Endothelial cell of umbilical vein (primary cell): ENCODE measurements at regions not wholly inside any gene's neighbourhood (a gene's known extent, or its start where the extent isn't known, plus 50 kb on each side); places are given as distances from the start of the nearest gene placed in this dataset.

Experiments used
- BruUV-seq: library from RNA; stranded (reverse); fragments of 400-500 nt; replicated peaks from 2 replicates; lab custom pipeline; 2021; lab: Mats Ljungman, UMichigan
- CTCF ChIA-PET: fragments of 300-600, 350-600 bp; sonication (Branson Sonifier 250); formaldehyde crosslinking; loops from one replicate; lab custom pipeline; 2021; ENCODE audit warnings: antibody characterized with exemption, inconsistent platforms; lab: Charles Lee
- POLR2A ChIA-PET: fragments of 300-600, 350-600 bp; sonication (Branson Sonifier 250); formaldehyde crosslinking; loops from one replicate; lab custom pipeline; 2021; ENCODE audit warnings: antibody characterized with exemption, inconsistent platforms; lab: Charles Lee
- DNase-seq: peaks from one replicate; pipeline ENCODE4 v3.0.0-alpha.2; 2011; ENCODE audit warnings: low read depth, low spot score
- FAIRE-seq: peaks from 2 replicates; lab custom pipeline; 2011; peaks lifted over from hg19 to GRCh38; lab: Jason Lieb, UNC
- H2AFZ ChIP-seq: 2 replicates; pipeline ENCODE4 v1.6.0; 2012; ENCODE audit warnings: low read depth, low read length, control low read depth, inconsistent platforms
- H3K27ac ChIP-seq: 2 replicates; pipeline ENCODE4 v1.5.1; 2011; ENCODE audit warnings: low read depth, mild to moderate bottlenecking, control low read depth, low read length, moderate library complexity; ENCODE audit not compliant: insufficient read depth
- H3K27me3 ChIP-seq, 2 experiments: 2 replicates each; pipeline versions ENCODE4 v1.6.0 to v1.6.1; 2011; ENCODE audit warnings: low read length in 2 of 2, mixed read lengths in 1 of 2; ENCODE audit not compliant: control insufficient read depth in 2 of 2, insufficient read depth in 2 of 2
- H3K36me3 ChIP-seq, 2 experiments: 2 replicates in 1 of 2; 3 replicates in 1 of 2; pipeline ENCODE4 v1.5.1; 2011; ENCODE audit warnings: low read length in 2 of 2, mild to moderate bottlenecking in 1 of 2, moderate library complexity in 1 of 2; ENCODE audit not compliant: control insufficient read depth in 2 of 2, insufficient read depth in 2 of 2; ENCODE audit errors: extremely low read depth in 1 of 2
- H3K4me1 ChIP-seq: 3 replicates; pipeline ENCODE4 v1.5.1; 2011; ENCODE audit warnings: mild to moderate bottlenecking, low read length; ENCODE audit not compliant: control insufficient read depth, insufficient read depth; ENCODE audit errors: extremely low read depth
- H3K4me2 ChIP-seq: 2 replicates; pipeline ENCODE4 v1.6.1; 2011; ENCODE audit warnings: low read length, control low read depth, mixed read lengths; ENCODE audit not compliant: insufficient read depth
- H3K4me3 ChIP-seq, 3 experiments: fragments of 200-600 bp in 1 of 3; sonication (generic), shearing (Covaris generic) in 1 of 3; replicated peaks in 1 of 3; 2 replicates each; pipeline ENCODE4 v1.5.1; 2011 to 2016; ENCODE audit warnings: control low read depth in 3 of 3, low read length in 3 of 3, mild to moderate bottlenecking in 2 of 3, inconsistent platforms in 1 of 3, low read depth in 1 of 3, moderate library complexity in 1 of 3; ENCODE audit not compliant: insufficient read depth in 1 of 3
- H3K79me2 ChIP-seq: 2 replicates; pipeline ENCODE4 v1.6.0; 2012; ENCODE audit warnings: low read length, inconsistent platforms; ENCODE audit not compliant: control insufficient read depth, insufficient read depth
- H3K9ac ChIP-seq: replicated peaks from 2 replicates; pipeline ENCODE3; 2011; ENCODE audit warnings: low read length, control low read depth; ENCODE audit not compliant: insufficient read depth; ENCODE audit errors: extremely low read depth
- H3K9me1 ChIP-seq: replicated peaks from 3 replicates; pipeline ENCODE4 v1.6.0; 2011; ENCODE audit warnings: mild to moderate bottlenecking, low read length; ENCODE audit not compliant: control insufficient read depth, insufficient read depth; ENCODE audit errors: extremely low read depth
- H3K9me3 ChIP-seq: replicated peaks from 2 replicates; pipeline ENCODE4 v1.5.1; 2012; ENCODE audit warnings: low read length, inconsistent platforms; ENCODE audit not compliant: control insufficient read depth, insufficient read depth
- H4K20me1 ChIP-seq: replicated peaks from 2 replicates; pipeline ENCODE3; 2011; ENCODE audit warnings: mild to moderate bottlenecking, low read length; ENCODE audit not compliant: control insufficient read depth, insufficient read depth; ENCODE audit errors: extremely low read depth
- CTCF ChIP-seq, 2 donors: IDR thresholded peaks; 1 replicate in 1 of 2; 2 replicates in 1 of 2; pipeline ENCODE4 v1.5.1; 2011; ENCODE audit warnings: low read length in 2 of 2, mild to moderate bottlenecking in 2 of 2, moderate library complexity in 2 of 2, control low read depth in 1 of 2, inconsistent platforms in 1 of 2, low read depth in 1 of 2; ENCODE audit not compliant: insufficient read depth in 1 of 2; ENCODE audit errors: extremely low read depth in 1 of 2
- EZH2 ChIP-seq: IDR thresholded peaks from 2 replicates; pipeline ENCODE4 v1.6.1; 2012; ENCODE audit warnings: borderline replicate concordance, low read depth, mild to moderate bottlenecking, moderate library complexity, low read length, inconsistent platforms; ENCODE audit not compliant: severe bottlenecking
- FOS ChIP-seq: IDR thresholded peaks from 2 replicates; pipeline ENCODE4 v1.6.1; 2011; ENCODE audit warnings: mild to moderate bottlenecking, low read length, moderate library complexity, borderline replicate concordance; ENCODE audit not compliant: insufficient read depth
- GATA2 ChIP-seq: IDR thresholded peaks from 2 replicates; pipeline ENCODE4 v1.7.0; 2011; ENCODE audit warnings: low read depth, mild to moderate bottlenecking, moderate library complexity, mixed read lengths, low read length; ENCODE audit not compliant: insufficient read length, insufficient read depth
- JUN ChIP-seq: IDR thresholded peaks from 2 replicates; pipeline ENCODE4 v1.6.1; 2011; ENCODE audit warnings: borderline replicate concordance, low read depth; ENCODE audit not compliant: insufficient read length, insufficient read depth
- MAX ChIP-seq: IDR thresholded peaks from 2 replicates; pipeline ENCODE4 v1.6.1; 2011; ENCODE audit not compliant: insufficient read depth, insufficient read length
- MYC ChIP-seq: IDR thresholded peaks from one replicate; pipeline ENCODE4 v1.6.1; 2011; ENCODE audit warnings: mild to moderate bottlenecking, low read depth, low read length
- POLR2A ChIP-seq: IDR thresholded peaks from 2 replicates; pipeline ENCODE4 v1.6.1; 2012; ENCODE audit warnings: low read depth, mild to moderate bottlenecking, control low read depth, low read length
- POLR2AphosphoS5 ChIP-seq: IDR thresholded peaks from 2 replicates; pipeline ENCODE4 v1.6.1; 2012; ENCODE audit warnings: low read depth, mild to moderate bottlenecking, control low read depth, low read length, moderate library complexity; ENCODE audit not compliant: insufficient read depth
- dilution Hi-C: fragments of 300-500 bp; cut with MboI; formaldehyde crosslinking; loops from one replicate; pipeline ENCODE4 v1.15.0; 2019; ENCODE audit warnings: low sequenced_read_pairs; ENCODE audit not compliant: extremely low pct_ligation_motif_present
- intact Hi-C: fragments of 100-400 bp; cut with micrococcal nuclease; formaldehyde crosslinking; loops from one replicate; pipeline ENCODE4 v1.10.0; 2022

DNA sequence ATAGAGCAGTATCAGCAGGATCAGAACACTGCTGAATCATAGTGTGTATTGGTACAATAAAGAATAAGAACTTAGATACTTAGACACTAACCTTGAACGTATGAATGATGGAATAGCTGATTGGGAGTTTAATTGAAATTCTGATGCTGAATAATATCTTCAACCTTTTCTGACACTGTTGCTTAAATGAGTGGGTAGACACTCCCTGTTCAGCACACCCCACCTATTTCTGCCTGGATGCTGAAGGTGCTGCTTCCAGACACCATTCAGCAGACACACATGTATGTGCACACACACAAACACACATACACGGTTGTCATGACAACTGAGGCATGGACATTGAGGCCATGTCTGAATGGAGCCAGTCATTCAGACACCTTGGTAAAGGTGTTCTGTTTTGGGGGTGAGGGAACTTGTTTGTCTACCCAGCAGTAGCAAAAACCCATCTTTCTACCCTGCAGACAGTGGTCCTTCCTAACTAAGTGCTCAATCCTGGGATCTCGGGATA lies 54.3 kb downstream of the TMEM215 start:
- H3K4me3 ChIP-seq, result no peak overlapping the region
- no peak overlapping the region for H3K27ac ChIP-seq
- no peaks in the 10 kb centered on the region for H4K20me1 ChIP-seq
- no peaks in the 10 kb centered on the region for H3K4me1 ChIP-seq
- ChIA-PET CTCF (no interaction called here), POLR2A (no interaction called here)
- H3K9me3 ChIP-seq, result no peaks in the 10 kb centered on the region
- FAIRE-seq (no peak), DNase-seq (no peak)
- no peaks in the 10 kb centered on the region for H3K79me2 ChIP-seq
- no peak overlapping the region for H3K4me2 ChIP-seq
- dilution Hi-C loops (no loop called here), intact Hi-C loops (no loop called here)
- no peak overlapping the region for H3K9ac ChIP-seq
- no TSS peak for BruUV-seq
- H2AFZ ChIP-seq, result no peak overlapping the region
- no peaks in the 10 kb centered on the region for H3K9me1 ChIP-seq
- H3K27me3 ChIP-seq, result no peaks in the 10 kb centered on the region
- H3K36me3 ChIP-seq, result no peaks in the 10 kb centered on the region
- TF ChIP-seq POLR2AphosphoS5 (no peak), MAX (no peak), CTCF (IDR thresholded peaks at IDR 0.05; ENCODE audit: extremely low read depth in 1 of 2, insufficient read depth in 1 of 2, low read depth in 1 of 2, low read length in 2 of 2) (no peak)

DNA sequence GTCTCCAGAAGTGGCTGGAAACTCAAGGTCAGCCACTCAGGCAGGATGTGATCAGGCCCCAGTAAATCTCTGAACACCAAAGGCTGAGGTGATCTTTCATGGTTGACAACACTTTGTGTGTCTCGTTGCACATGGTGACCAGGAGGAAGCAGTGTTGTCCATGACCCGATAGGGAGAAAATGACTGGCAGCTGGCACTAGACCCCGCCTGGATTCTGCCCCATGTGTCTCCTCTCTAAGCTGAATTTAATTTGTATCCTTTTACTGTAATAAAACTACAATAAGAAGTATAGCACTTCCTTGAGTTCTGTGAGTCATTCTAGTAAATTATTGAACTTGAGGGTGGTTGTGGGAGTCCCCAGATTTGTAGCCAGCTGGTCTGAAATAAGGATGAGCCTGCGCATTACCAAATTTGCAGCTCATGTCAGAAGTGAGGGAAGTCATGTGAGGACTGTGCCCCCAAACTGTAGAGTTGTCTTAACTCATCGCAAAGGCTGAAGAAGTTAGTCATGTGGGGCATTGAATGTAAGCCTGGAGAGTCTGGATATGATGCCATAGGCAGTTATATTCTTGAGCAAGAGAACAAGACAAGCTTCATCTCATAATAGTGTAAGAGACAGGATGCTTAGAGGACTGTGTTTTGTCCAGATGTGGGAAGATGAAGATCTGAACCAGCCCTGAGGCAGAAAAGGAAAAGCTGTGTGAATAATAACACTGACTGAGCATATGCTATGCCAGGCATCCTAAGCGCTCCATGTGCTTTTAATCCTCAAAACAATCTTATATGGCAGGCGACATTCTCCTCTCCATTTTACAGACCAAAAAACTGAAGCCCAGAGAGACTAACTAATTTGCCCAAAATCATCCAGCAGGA lies 55.9 kb downstream of the TMEM215 start:
- H3K4me3 ChIP-seq, result no peak overlapping the region
- no peaks in the 10 kb centered on the region for H3K9me3 ChIP-seq
- DNase-seq, result no peak
- no peaks in the 10 kb centered on the region for H3K27me3 ChIP-seq
- ChIA-PET CTCF (no interaction called here), POLR2A (no interaction called here)
- no peak overlapping the region for H3K27ac ChIP-seq
- H3K9ac ChIP-seq, result no peak overlapping the region
- no peaks in the 10 kb centered on the region for H3K36me3 ChIP-seq
- no peak overlapping the region for H2AFZ ChIP-seq
- no peaks in the 10 kb centered on the region for H3K9me1 ChIP-seq
- H3K4me1 ChIP-seq, result no peaks in the 10 kb centered on the region
- no peak overlapping the region for H3K4me2 ChIP-seq
- dilution Hi-C loops, result no loop called here
- no TSS peak for BruUV-seq
- no peaks in the 10 kb centered on the region for H3K79me2 ChIP-seq
- intact Hi-C loops, result no loop called here
- no peak for FAIRE-seq
- no peaks in the 10 kb centered on the region for H4K20me1 ChIP-seq
- TF ChIP-seq MAX, result no peak
- no peak for TF ChIP-seq MYC
- TF ChIP-seq EZH2, result no peak
- TF ChIP-seq GATA2, result no peak
- no peak for TF ChIP-seq POLR2A
- TF ChIP-seq JUN, result no peak
- no peak for TF ChIP-seq POLR2AphosphoS5
- TF ChIP-seq FOS, result no peak
- no peak for TF ChIP-seq CTCF (IDR thresholded peaks at IDR 0.05; ENCODE audit: extremely low read depth in 1 of 2, insufficient read depth in 1 of 2, low read depth in 1 of 2, low read length in 2 of 2)
